GM18951 (cell line): ENCODE measurements at regions not wholly inside any gene's neighbourhood (a gene's known extent, or its start where the extent isn't known, plus 50 kb on each side); places are given as distances from the start of the nearest gene placed in this dataset.
"Not testable (repeated sequence)": the region's sequence is repeated elsewhere in the genome, so short reads cannot be mapped to it uniquely, and the experiment has no call there.

Source experiments
- POLR2A ChIP-seq: IDR thresholded peaks from 4 replicates; pipeline ENCODE4 v1.6.1; 2011; ENCODE audit warnings: mild to moderate bottlenecking; ENCODE audit not compliant: insufficient read length, insufficient read depth; ENCODE audit errors: extremely low read depth
- in situ Hi-C: fragments of 300-500 bp; cut with MboI; formaldehyde crosslinking; loops from one replicate; pipeline ENCODE4 v1.12.0; 2022; ENCODE audit warnings: low sequenced_read_pairs, mixed read lengths, inconsistent platforms; ENCODE audit not compliant: unreplicated experiment

GRCh38 chr7:156039194-156039593 is 226.9 kb upstream of the SHH start:
- TF ChIP-seq POLR2A: no peak
- in situ Hi-C loops: no loop called here

- in situ Hi-C loops: no loop called here
- TF ChIP-seq POLR2A: no peak
Observed at GRCh38 chr7:156038345-156038744, 226.1 kb upstream of the SHH start.

GRCh38 chr7:156036153-156036552 is 223.9 kb upstream of the SHH start:
- in situ Hi-C loops: no loop called here
- TF ChIP-seq POLR2A: no peak

GRCh38 chr7:156035387-156035786 is 223.1 kb upstream of the SHH start:
- in situ Hi-C loops: not testable (repeated sequence)

- no peak for TF ChIP-seq POLR2A
- in situ Hi-C loops: no loop called here
Observed at GRCh38 chr7:156034397-156034796, 222.1 kb upstream of the SHH start.

GRCh38 chr7:156032973-156033372 is 220.7 kb upstream of the SHH start:
- TF ChIP-seq POLR2A: no peak
- in situ Hi-C loops: no loop called here

- in situ Hi-C loops: no loop called here
- no peak for TF ChIP-seq POLR2A
Observed at GRCh38 chr7:156031679-156032478, 219.6 kb upstream of the SHH start.

- in situ Hi-C loops: no loop called here
- TF ChIP-seq POLR2A: no peak
Observed at GRCh38 chr7:156029460-156030007, 217.3 kb upstream of the SHH start.

- in situ Hi-C loops: no loop called here
- no peak for TF ChIP-seq POLR2A
Observed at GRCh38 chr7:156028521-156028920, 216.3 kb upstream of the SHH start.

GRCh38 chr7:156027821-156028220 is 215.6 kb upstream of the SHH start:
- TF ChIP-seq POLR2A: no peak
- in situ Hi-C loops: no loop called here

- in situ Hi-C loops: no loop called here
- TF ChIP-seq POLR2A: no peak
Observed at GRCh38 chr7:156026603-156027002, 214.3 kb upstream of the SHH start.

- TF ChIP-seq POLR2A: no peak
- in situ Hi-C loops: no loop called here
Observed at GRCh38 chr7:156026076-156026600, 213.9 kb upstream of the SHH start.

- in situ Hi-C loops: no loop called here
- TF ChIP-seq POLR2A: no peak
Observed at GRCh38 chr7:156025675-156026074, 213.4 kb upstream of the SHH start.

GRCh38 chr7:156024201-156024600 is 211.9 kb upstream of the SHH start:
- no peak for TF ChIP-seq POLR2A
- in situ Hi-C loops: no loop called here
